ENCODE measurements at regions not wholly inside any gene's neighbourhood (a gene's known extent, or its start where the extent isn't known, plus 50 kb on each side); places are given as distances from the start of the nearest gene placed in this dataset.

- TF ChIP-seq POLR2A (IDR thresholded peaks at IDR 0.05; ENCODE audit: low read length) (no peak), GATA1 (IDR thresholded peaks at IDR 0.05; ENCODE audit: low read depth, low read length) (no peak)
Observed at GRCh38 chr16:87176735-87177134, 140.5 kb downstream of the C16orf95 start.

Data from erythroblast (primary cell).